HG03469 (cell line): ENCODE measurements at regions not wholly inside any gene's neighbourhood (a gene's known extent, or its start where the extent isn't known, plus 50 kb on each side); places are given as distances from the start of the nearest gene placed in this dataset.

Experiments
- ATAC-seq: cut with Tn5 transposase; IDR thresholded peaks from one replicate; pipeline ENCODE4 v1.9.1; 2021; ENCODE audit warnings: mild to moderate bottlenecking, moderate library complexity, moderate number of reproducible peaks; ENCODE audit not compliant: unreplicated experiment

DNA sequence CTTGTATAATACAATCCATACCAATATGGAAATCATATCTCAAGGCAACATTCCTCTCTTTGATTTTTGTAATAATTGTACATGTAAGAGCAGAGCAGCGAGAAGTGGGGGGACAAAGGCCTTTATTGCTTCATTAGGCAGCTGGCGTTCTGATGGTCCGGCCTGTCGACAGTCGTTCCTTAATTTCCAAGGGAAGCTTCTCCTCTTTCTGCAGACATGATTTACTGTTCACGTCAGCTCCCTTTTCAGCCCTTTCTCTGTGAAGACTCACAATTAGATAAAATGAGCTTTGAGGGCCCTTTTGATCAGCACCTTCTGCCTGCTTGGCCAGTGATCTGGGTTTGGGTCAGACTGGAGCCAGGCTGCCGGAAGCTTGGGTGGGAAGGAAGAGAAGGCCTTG lies 65.6 kb upstream of the CTBP2 start:
- ATAC-seq: no peak

DNA sequence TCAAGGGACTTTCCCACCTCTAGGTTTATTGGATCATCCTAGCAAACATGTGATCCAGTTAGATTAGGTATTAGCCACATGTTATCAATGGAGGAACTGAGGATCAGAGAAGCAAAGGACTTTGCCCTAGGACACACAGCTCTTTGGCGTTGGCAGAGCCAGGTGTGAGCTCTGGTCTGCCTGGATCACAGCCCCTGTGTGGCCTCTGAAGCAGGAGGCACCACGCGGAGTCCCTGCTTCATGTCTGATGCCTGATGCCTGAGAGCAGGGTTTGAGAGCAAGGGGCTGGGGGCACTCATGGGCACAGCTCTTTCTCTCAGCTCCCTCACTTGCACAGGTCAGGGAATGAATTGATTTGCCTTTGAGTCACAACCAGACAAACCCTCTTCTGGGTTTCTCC lies 64.7 kb upstream of the CTBP2 start:
- ATAC-seq: no peak

DNA sequence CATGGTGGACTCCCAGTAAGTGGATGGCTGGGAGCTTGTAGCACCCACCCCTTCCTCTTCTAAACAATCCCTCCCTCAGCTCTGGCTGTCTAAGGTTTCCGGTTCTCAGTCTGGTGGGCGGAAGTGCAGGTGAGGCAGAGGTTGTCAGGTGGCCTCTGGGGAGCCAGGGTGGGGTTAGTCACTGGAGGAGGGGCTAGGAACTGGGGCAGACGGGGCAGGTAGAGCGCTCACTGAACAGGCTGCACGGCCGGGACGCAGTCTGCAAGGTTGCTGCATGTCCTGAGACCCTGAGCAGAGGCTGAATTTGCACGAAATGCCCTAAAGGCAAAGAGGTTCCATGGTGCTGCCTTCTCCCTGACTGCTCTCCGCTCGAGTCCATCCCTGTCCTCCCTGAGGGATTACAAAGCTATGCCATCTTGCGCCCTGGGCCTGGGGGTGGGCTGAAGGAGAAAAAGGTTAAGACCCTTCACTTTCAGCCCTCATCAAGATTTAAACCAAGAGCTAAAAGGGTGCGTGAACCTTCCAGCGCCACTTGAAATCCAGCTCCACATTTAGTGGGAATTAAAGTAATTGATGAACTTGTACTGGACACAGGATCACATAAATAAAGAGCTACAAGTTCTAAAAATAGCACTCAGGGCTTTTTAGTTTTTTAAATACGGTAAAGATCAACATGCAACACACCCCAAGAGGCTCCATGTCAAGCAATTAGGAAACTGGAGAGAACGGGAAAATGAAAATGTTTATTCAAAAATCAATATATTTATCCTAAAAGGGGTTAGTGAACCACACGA lies 62.3 kb upstream of the CTBP2 start:
- no peak for ATAC-seq

DNA sequence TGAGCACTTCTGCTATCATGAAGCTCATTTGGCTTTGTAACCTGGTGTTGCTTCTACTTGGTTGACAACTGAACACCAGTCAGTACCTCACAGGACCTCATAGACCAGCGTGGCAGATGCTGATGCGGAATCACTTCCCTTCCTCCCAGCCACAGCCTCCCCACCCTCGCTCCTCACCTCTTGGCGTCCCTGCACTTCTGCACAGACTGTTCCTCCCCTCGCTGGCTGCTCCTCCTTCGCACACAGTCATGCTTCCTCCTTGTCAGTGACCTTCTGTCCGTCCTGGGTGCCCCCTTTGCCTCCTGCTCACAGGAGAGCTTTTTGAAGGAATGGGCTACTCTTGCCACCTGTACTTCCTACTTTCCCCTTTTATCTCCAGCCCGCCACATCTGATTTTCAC lies 61.4 kb upstream of the CTBP2 start:
- ATAC-seq: no peak

DNA sequence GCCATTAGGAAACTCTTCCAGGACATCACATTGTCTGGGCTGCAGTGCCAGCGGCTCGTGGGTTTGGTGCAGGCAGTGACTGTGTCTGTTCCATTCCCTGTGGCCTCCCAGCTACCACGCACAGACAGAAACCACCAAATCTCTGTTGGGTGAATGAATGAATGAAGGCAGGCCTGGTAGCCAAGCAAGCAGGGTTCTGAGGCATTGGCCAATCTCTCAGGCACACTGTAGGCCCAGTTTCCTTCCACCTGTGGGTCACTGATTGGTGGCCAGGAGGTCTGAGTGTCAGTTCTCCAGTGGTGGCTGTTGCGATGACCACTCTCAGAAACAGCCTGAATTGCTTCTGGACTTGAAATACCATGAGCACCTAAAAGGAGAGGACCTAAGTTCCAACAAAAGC lies 59.4 kb upstream of the CTBP2 start:
- ATAC-seq: no peak

DNA sequence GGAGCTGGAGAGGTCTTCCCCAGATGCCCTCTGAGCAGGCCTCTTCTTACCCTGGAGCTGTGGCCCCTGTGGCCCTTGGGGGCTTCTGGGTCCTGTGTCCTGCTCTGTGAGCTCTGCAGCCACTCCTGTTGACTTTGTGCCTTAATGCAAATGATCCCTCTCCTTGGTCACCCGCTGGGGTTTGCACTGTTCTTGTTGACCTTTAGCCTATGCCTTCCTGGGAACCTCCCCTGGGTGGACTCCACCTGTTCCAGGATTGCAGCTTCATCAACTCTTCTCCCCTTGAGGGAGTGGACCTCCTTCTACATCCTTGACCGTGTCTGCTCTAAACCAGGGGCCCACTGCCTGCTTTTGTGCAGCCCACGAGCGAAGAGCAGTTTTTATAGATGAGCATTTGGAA lies 58.6 kb upstream of the CTBP2 start:
- ATAC-seq: no peak

DNA sequence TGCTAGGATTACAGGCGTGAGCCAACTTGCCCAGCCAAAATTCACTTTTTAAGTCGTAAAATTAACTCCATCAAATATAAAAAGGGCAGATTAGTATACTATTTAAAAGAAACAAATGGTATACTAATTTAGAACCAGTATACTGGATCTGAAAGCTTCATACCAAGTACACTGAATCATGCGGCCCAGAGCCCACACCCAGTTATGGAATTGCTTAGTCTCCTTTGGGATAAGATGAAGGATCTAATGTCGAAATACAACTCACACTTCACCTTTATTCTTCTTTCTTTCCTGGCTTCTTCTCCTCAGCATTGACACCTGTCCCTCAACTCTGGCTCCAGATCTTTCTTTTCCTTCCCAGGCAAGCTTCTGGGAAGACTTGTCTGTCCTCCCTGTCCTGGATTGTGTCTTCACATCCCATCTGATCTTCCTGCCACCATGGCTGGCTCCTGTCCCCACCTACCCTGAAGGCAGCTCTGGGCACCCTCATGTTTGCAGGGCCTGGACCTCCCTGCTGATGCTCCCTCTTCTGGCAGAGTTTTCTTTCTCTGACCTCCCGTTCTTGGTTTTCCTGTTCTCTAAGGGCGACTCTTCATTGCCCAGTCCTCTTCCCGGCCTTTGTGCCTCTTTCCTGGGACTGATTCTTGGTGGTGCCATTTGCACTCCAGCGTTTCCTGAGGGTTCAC lies 57.8 kb upstream of the CTBP2 start:
- ATAC-seq: no peak

DNA sequence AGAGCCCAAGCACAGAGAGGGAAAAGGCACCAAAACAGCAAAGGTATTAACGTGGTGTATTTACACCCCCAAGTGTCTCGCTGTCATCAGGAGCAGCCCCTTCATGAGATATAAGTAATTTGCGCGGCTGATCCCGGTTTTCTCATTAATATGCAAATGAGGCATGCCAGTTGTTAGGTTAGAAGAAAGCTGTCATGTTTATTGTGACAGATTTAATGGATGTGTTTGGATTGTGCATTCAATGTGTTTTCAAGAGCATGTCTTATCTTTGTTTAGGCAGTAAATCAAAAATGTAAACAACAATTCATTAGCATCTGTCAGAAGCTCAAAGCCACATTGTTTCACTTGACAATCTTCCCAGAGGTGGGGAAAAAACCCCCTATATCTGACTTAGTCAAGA lies 56.5 kb upstream of the CTBP2 start:
- ATAC-seq: no peak

DNA sequence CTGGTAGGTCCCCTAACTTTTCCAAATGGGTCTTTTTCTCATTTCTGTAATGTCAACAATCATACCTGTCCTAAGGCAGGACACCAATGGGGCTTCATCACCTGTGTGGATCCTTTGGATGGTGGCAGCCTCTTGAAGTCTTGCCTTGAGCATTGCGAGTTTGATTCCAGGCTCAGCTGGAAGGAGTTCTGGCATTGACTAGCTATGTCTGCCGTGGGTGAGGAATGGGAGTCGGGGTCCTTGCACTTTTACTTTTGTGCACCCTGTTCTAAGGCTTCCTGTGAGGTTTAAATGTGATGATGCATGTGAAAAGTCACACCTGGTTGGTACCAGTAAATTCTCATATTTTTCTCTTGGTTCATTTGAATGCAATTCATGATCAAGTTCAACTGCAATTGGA lies 55.9 kb upstream of the CTBP2 start:
- no peak for ATAC-seq

DNA sequence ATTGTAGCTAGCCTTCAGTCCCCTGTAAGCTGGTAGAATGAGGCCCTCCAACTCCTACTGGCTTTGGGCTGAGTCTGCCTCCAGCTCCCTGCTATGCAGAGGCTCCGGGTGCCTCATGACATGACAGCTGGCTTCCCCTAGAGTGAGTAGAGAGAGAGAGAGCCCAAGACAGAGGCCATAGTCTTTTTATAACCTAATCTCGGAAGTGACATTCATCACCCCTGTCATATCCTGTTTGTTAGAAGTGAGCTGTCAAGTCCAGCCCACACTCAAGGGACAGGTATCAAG lies 53.9 kb upstream of the CTBP2 start:
- ATAC-seq: no peak

DNA sequence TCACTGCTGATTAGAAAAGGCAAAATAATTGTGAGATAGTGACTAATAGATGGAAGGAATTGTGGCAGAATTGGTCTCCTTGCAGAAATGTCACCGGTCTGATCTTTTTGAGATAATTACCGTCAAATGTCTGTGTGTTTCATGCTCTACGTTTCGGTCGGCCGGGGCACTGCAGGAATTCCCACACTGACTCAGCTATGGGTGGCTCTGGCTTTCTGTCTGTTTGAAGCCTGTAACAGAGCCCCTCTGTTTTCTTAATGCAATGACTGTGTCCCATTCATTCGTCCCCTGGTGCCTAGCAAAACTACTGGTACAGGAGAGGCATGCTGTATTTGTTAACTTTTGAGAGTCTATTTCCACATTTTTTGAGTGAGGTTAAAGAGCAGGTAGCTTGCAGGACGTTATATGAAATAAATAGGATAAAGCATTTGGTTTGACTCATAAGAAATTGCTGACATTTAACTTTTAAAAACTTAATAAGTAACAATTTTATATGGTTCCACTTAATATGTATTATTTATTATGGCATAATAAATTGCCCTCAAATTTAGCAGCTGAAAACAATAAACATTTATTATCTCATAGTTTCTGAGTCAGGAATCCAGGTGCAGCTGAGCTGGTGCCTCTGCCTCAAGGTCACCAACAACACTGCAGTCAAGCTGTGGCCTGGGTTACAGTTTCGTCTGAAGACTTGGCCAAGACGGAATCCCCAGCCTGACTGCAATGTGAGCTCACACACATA lies 53.3 kb upstream of the CTBP2 start:
- ATAC-seq: no peak

DNA sequence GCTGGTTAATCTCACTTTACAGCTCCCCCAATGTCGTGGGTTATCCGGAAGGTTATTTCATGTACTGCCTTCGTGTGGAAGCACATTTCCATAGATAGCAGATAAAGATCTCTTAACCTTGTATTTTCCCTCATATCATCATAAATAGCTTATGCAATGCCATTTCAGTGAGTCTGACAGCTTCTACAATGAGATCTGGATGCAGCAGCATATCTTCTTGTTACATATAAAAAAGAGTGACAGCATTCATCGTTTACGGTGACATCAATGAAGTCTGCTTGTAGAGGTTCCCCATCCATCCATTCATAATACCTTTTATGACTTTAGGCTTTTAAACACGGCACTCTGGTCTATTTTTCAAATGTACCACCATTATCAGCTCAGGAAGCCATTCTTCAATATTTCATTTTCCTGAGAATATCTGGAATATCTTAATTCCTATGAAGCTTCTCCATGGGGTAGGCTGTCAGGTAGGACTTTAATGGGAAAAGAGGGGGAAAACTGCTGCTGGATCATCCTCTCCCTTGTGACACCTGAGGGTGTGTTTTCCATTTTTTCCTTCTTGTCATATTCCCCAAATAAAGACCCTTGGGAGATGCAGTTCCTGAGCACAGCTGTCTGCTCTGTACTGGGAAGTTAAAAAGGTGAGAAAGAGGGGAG lies 51.9 kb upstream of the CTBP2 start:
- no peak for ATAC-seq
